ENCODE measurements at regions not wholly inside any gene's neighbourhood (a gene's known extent, or its start where the extent isn't known, plus 50 kb on each side); places are given as distances from the start of the nearest gene placed in this dataset.

GRCh38 chr2:6556755-6557154 is 309.0 kb downstream of the CMPK2 start:
- no peak for DNase-seq

- no peak for DNase-seq
Observed at GRCh38 chr2:6557737-6558136, 308.0 kb downstream of the CMPK2 start.

- DNase-seq: no peak
Observed at GRCh38 chr2:6562771-6563170, 302.9 kb downstream of the CMPK2 start.

- DNase-seq: no peak
Observed at GRCh38 chr2:6564326-6564725, 301.4 kb downstream of the CMPK2 start.

GRCh38 chr2:6574121-6574520 is 291.6 kb downstream of the CMPK2 start:
- DNase-seq: no peak

GRCh38 chr2:6576302-6576701 is 289.4 kb downstream of the CMPK2 start:
- no peak for DNase-seq

GRCh38 chr2:6577960-6578359 is 287.7 kb downstream of the CMPK2 start:
- no peak for DNase-seq

- DNase-seq: no peak
Observed at GRCh38 chr2:6578416-6578815, 287.3 kb downstream of the CMPK2 start.

- no peak for DNase-seq
Observed at GRCh38 chr2:6579281-6579680, 286.4 kb downstream of the CMPK2 start.

GRCh38 chr2:6580982-6581381 is 284.7 kb downstream of the CMPK2 start:
- DNase-seq: no peak

GRCh38 chr2:6589150-6589549 is 276.6 kb downstream of the CMPK2 start:
- no peak for DNase-seq

GRCh38 chr2:6590442-6590841 is 275.3 kb downstream of the CMPK2 start:
- DNase-seq: no peak

- no peak for DNase-seq
Observed at GRCh38 chr2:6602471-6602870, 263.2 kb downstream of the CMPK2 start.

- no peak for DNase-seq
Observed at GRCh38 chr2:6605836-6606505, 259.7 kb downstream of the CMPK2 start.

GRCh38 chr2:6617794-6618193 is 247.9 kb downstream of the CMPK2 start:
- DNase-seq: no peak

GRCh38 chr2:6618201-6618600 is 247.5 kb downstream of the CMPK2 start:
- no peak for DNase-seq

GRCh38 chr2:6623746-6624145 is 242.0 kb downstream of the CMPK2 start:
- no peak for DNase-seq

- no peak for DNase-seq
Observed at GRCh38 chr2:6626401-6627012, 239.2 kb downstream of the CMPK2 start.

- DNase-seq: no peak
Observed at GRCh38 chr2:6627316-6627715, 238.4 kb downstream of the CMPK2 start.

- no peak for DNase-seq
Observed at GRCh38 chr2:6630209-6630608, 235.5 kb downstream of the CMPK2 start.

GRCh38 chr2:6635296-6635695 is 230.4 kb downstream of the CMPK2 start:
- DNase-seq: no peak

- DNase-seq: no peak
Observed at GRCh38 chr2:6637330-6637729, 228.4 kb downstream of the CMPK2 start.

- DNase-seq: no peak
Observed at GRCh38 chr2:6639929-6640620, 225.6 kb downstream of the CMPK2 start.

GRCh38 chr2:6640621-6641015 is 225.1 kb downstream of the CMPK2 start:
- DNase-seq: no peak
